ENCODE measurements at regions not wholly inside any gene's neighbourhood (a gene's known extent, or its start where the extent isn't known, plus 50 kb on each side); places are given as distances from the start of the nearest gene placed in this dataset.

DNA sequence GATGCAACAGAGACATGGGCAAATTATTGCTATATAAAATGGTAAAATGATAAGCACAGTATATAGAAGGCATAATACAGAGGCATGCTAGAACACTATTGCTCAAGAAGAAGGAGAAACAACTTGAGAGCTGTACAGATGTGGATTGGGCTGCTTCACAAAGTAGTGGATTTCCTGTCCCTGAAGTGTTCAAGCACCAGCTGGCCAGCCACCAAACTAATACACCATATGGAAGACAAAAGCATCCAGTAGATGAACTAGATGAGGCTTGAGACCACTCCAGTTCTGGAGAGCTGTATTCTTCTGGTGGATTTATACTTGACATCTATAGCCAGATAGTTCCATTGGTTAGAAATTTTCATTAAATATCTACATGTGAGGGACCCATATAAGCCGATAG lies 134.1 kb upstream of the GNAO1 start:
- Histone ChIP-seq H3K27me3 (no peaks in the 10 kb centered on the region), H3K27ac (no peak overlapping the region), H3K36me3 (no peaks in the 10 kb centered on the region), H3K4me1 (no peaks in the 10 kb centered on the region), H3K9me3 (no peaks in the 10 kb centered on the region), H3K4me3 (no peak overlapping the region)
- TF ChIP-seq POLR2A (IDR thresholded peaks at IDR 0.05) (no peak), CTCF (IDR thresholded peaks at IDR 0.05) (no peak)
- no peak for DNase-seq

DNA sequence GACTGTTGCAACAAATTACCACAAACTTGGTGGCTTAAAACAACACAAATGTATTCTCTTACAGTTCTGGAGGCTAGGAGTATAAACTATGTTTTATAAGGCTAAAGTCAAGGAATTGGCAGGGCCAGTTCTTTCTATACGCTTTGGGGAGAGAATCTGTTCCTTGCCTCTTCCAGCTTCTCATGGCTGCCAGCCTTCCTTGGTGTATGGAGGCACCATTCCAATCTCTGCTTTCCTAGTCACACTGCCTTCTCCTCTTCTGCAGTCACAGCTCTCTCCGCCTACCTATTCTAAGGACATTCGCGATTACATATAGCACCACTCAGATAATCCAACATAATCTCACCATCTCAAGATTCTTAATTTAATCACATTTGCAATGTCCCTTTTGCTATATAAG lies 140.4 kb upstream of the GNAO1 start:
- Histone ChIP-seq H3K4me3 (no peak overlapping the region), H3K9me3 (no peaks in the 10 kb centered on the region), H3K27me3 (no peaks in the 10 kb centered on the region), H3K4me1 (no peaks in the 10 kb centered on the region), H3K36me3 (no peaks in the 10 kb centered on the region), H3K27ac (no peak overlapping the region)
- no peak for DNase-seq
- TF ChIP-seq POLR2A (IDR thresholded peaks at IDR 0.05) = no peak
- TF ChIP-seq CTCF (IDR thresholded peaks at IDR 0.05) = no peak

DNA sequence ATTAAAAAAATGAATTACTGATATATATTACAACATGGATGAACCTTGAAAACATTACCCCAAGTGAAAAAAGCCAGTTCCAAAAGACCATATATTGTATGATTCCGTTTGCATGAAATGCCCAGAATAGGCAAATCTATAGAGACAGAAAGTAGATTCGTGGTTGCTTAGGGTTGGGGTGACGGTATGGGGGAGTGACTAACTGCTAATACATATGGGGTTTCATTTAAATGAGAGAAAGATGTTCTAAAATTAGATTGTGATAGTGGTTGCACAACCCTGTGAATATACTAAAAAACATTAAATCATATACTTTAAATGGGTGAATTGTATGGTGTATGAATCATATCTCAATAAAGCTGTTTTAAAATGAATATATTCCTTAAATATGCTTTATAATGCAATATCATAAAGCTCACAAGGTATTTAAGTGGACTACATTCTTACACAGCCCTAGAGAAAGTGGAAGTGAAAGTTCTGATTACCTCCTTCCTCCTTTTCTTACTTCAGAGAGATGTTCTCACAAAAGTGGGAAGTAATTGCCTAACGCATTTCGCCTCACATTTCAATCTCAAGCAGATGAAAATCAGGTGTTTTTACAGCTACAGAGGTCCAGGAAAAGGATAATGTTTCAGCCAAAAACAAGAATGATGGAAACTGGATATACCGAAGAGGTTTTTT lies 142.7 kb upstream of the GNAO1 start:
- no peaks in the 10 kb centered on the region for H3K36me3 ChIP-seq
- no peaks in the 10 kb centered on the region for H3K4me1 ChIP-seq
- DNase-seq = no peak
- H3K4me3 ChIP-seq = no peak overlapping the region
- no peaks in the 10 kb centered on the region for H3K27me3 ChIP-seq
- TF ChIP-seq POLR2A (IDR thresholded peaks at IDR 0.05) (no peak), CTCF (IDR thresholded peaks at IDR 0.05) (no peak)
- no peak overlapping the region for H3K27ac ChIP-seq
- H3K9me3 ChIP-seq = no peaks in the 10 kb centered on the region

- TF ChIP-seq POLR2A (IDR thresholded peaks at IDR 0.05) (no peak), CTCF (IDR thresholded peaks at IDR 0.05) (no peak)
- Histone ChIP-seq H3K27me3 (no peaks in the 10 kb centered on the region), H3K4me3 (no peak overlapping the region), H3K36me3 (no peaks in the 10 kb centered on the region), H3K4me1 (no peaks in the 10 kb centered on the region), H3K9me3 (no peaks in the 10 kb centered on the region), H3K27ac (no peak overlapping the region)
- DNase-seq = no peak
These were observed 143.7 kb upstream of the GNAO1 start for GRCh38 chr16:56047307-56048234.

DNA sequence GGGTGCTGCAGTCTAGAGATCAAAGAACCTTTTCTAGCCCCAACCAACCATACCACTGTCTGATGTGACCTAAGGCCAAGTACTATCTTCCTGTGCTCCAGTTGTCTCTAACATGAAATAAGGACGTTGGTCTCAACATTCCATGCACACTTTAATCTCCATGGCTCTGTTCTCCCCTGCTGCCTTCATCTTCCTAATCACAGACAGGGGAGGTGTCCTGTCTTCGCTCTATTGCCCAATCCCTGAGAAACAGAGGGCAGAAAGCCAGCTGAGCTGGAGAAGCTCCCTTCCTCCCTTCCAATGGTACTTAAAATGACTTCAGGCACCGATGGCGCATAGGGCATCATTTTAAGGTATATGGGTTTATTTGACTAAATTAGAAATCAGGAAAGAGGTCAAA lies 148.9 kb upstream of the GNAO1 start:
- no peak for DNase-seq
- no peaks in the 10 kb centered on the region for H3K9me3 ChIP-seq
- no peak overlapping the region for H3K4me3 ChIP-seq
- no peaks in the 10 kb centered on the region for H3K4me1 ChIP-seq
- no peaks in the 10 kb centered on the region for H3K36me3 ChIP-seq
- TF ChIP-seq POLR2A (IDR thresholded peaks at IDR 0.05) (no peak), CTCF (IDR thresholded peaks at IDR 0.05) (no peak)
- H3K27ac ChIP-seq = no peak overlapping the region
- no peaks in the 10 kb centered on the region for H3K27me3 ChIP-seq
